ENCODE measurements at regions not wholly inside any gene's neighbourhood (a gene's known extent, or its start where the extent isn't known, plus 50 kb on each side); places are given as distances from the start of the nearest gene placed in this dataset.

- TF ChIP-seq TRIM24 (IDR thresholded peaks at IDR 0.05) (no peak), CTCF (IDR thresholded peaks at IDR 0.05 in 2 of 3, conservative IDR thresholded peaks at IDR 0.05 in 1 of 3; ENCODE audit: insufficient read depth in 2 of 3, low read depth in 1 of 3, low read length in 3 of 3) (no peak), MXD1 (CRISPR knock-in tag; IDR thresholded peaks at IDR 0.05; ENCODE audit: borderline replicate concordance, poor library complexity, severe bottlenecking) (no peak), ZNF589 (CRISPR knock-in tag; IDR thresholded peaks at IDR 0.05; ENCODE audit: low read depth) (no peak), SMAD1 (IDR thresholded peaks at IDR 0.05; ENCODE audit: low read depth, low read length, partially characterized antibody) (no peak), ZNF282 (CRISPR knock-in tag; IDR thresholded peaks at IDR 0.05) (no peak)
Measured at GRCh38 chr1:78319603-78320002, 171.2 kb upstream of the PTGFR start.

Measured in K562 (cell line).